Osteocyte (in vitro differentiated cells): ENCODE measurements at regions not wholly inside any gene's neighbourhood (a gene's known extent, or its start where the extent isn't known, plus 50 kb on each side); places are given as distances from the start of the nearest gene placed in this dataset.

Source experiments
- DNase-seq: peaks from one replicate; pipeline ENCODE4 v3.0.0; 2021; ENCODE audit warnings: mixed read lengths; ENCODE audit not compliant: unreplicated experiment; ENCODE audit errors: extremely low spot score
- H3K27ac Mint-ChIP-seq: one replicate; pipeline ENCODE4 v1.8.0; 2021; ENCODE audit warnings: mild to moderate bottlenecking, mixed read lengths; ENCODE audit not compliant: unreplicated experiment
- H3K27me3 Mint-ChIP-seq: one replicate; pipeline ENCODE4 v1.8.0; 2021; ENCODE audit warnings: mixed read lengths; ENCODE audit not compliant: unreplicated experiment
- H3K36me3 Mint-ChIP-seq: one replicate; pipeline ENCODE4 v1.8.0; 2021; ENCODE audit warnings: mixed read lengths; ENCODE audit not compliant: unreplicated experiment
- H3K4me1 Mint-ChIP-seq: one replicate; pipeline ENCODE4 v1.8.0; 2021; ENCODE audit warnings: mixed read lengths; ENCODE audit not compliant: unreplicated experiment
- H3K4me3 Mint-ChIP-seq: one replicate; pipeline ENCODE4 v1.8.0; 2021; ENCODE audit warnings: mild to moderate bottlenecking, moderate library complexity, mixed read lengths; ENCODE audit not compliant: unreplicated experiment
- H3K9me3 Mint-ChIP-seq: one replicate; pipeline ENCODE4 v1.8.0; 2021; ENCODE audit warnings: mixed read lengths; ENCODE audit not compliant: unreplicated experiment
- TF ChIP-seq, protein P1 (sequence below): fragments of 200-600 bp; sonication (generic); IDR thresholded peaks from 2 replicates; pipeline ENCODE4 v1.5.0; 2021; ENCODE audit warnings: antibody characterized with exemption, mild to moderate bottlenecking, moderate library complexity

DNA sequence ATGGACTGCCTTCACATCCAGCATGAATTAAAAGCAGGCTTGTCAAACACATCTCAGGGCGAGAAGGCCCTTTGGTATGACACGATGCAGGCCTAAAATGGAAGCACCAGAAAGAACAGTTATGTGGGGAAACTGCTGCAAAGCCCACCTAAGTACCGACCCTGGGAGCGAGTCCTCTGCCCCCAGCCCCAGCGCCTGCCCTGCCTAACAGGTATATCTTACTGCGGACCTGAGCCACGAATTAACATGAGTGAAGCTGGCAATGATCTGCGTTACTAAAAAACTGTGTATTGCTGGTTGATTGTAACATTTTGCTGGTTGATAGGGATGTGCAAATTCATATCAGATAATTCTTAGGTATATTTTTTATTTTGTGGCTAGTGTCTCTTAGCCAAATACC lies 441.5 kb downstream of the ZNF516 start:
- TF ChIP-seq, protein P1, sequence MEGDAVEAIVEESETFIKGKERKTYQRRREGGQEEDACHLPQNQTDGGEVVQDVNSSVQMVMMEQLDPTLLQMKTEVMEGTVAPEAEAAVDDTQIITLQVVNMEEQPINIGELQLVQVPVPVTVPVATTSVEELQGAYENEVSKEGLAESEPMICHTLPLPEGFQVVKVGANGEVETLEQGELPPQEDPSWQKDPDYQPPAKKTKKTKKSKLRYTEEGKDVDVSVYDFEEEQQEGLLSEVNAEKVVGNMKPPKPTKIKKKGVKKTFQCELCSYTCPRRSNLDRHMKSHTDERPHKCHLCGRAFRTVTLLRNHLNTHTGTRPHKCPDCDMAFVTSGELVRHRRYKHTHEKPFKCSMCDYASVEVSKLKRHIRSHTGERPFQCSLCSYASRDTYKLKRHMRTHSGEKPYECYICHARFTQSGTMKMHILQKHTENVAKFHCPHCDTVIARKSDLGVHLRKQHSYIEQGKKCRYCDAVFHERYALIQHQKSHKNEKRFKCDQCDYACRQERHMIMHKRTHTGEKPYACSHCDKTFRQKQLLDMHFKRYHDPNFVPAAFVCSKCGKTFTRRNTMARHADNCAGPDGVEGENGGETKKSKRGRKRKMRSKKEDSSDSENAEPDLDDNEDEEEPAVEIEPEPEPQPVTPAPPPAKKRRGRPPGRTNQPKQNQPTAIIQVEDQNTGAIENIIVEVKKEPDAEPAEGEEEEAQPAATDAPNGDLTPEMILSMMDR, result no peak
- DNase-seq, result no peak
- H3K9me3 Mint-ChIP-seq, result peaks cover 19% of the 10 kb centered on the region
- no peaks in the 10 kb centered on the region for H3K36me3 Mint-ChIP-seq
- no peaks in the 10 kb centered on the region for H3K27me3 Mint-ChIP-seq
- H3K27ac Mint-ChIP-seq, result no peak overlapping the region
- no peak overlapping the region for H3K4me3 Mint-ChIP-seq
- H3K4me1 Mint-ChIP-seq, result no peaks in the 10 kb centered on the region

DNA sequence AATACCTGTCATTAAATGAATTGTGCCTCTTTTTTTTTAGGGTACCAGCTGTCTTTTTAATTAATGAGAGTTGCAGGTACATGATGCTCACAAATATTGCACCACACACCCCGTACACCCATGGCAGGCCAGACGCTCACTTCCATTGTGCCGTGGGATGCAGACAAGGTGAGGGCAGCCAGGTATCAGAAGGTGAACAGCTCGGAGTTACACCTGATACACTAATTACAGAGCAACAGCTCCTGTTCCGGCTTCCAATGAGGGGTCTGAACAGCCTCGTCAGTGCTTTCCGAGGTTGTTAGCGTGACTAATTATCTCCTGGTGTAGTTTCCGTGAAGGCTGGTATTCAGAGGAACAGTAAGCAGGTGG lies 442.8 kb downstream of the ZNF516 start:
- TF ChIP-seq, protein P1, result no peak
- Mint-ChIP-seq H3K4me1 (no peaks in the 10 kb centered on the region), H3K27me3 (no peaks in the 10 kb centered on the region), H3K4me3 (no peak overlapping the region), H3K9me3 (peaks cover 19% of the 10 kb centered on the region), H3K36me3 (no peaks in the 10 kb centered on the region), H3K27ac (no peak overlapping the region)
- DNase-seq, result no peak

DNA sequence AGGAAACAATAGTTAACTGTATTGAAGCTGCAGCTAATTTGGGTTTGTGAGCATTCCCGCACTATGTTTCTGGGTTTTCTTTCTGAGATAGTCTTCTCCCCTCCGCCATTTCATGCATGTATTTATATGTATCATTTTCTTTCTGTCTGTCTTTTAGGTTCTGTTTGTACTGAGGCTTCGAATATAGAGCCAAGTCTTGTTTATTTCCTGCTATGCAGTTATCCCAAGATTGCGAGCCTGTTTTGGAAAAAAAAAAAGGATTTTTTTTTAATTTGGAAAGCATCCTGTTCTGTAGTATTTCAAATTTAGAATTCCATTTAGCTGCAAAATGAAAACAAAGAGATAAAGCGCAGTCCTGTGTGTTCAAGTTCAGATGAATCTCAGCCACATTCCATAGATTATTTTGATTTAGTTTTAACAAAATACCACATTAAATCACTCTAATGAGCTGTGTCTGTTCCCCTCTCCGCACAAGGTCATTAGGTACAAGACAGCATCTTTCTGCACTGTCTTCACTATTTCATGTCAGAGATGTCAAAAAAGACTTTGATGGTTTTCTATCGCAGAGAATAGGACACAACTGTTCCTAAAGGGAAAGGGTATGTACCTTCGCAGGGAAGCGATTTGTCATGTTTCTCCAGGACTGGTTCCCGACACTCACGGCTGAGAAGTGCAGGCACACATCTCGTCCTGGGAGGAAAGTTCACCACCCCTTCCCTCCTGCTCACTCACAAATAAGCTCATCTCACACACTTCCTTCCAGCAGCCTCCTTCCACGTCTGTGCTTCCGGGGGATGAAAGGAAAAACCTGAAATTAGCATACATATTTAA lies 443.4 kb downstream of the ZNF516 start:
- H3K27ac Mint-ChIP-seq, result no peak overlapping the region

DNA sequence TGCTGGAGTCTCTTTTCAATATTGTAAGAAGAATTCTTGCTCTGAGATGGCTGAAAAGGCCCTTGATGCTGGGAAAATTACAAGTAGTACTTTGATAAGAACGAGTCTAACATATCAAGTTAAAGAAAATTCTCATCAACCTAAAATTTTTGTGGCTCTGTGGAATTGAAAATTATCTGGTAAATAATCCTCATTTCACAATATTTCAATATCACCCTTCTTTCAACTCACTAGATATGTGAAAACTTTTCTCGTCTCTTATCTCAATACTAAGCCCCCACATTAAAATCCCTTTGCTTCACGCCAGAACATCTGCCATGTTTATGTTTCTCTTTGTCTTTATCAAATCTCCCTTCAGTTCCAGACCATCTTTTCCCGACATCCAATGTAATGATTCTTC lies 448.8 kb downstream of the ZNF516 start:
- H3K9me3 Mint-ChIP-seq, result peaks cover 17% of the 10 kb centered on the region
- TF ChIP-seq, protein P1, result no peak

More for the DNA sequence above, 443.4 kb downstream of the ZNF516 start:
- no peaks in the 10 kb centered on the region for H3K4me1 Mint-ChIP-seq
- TF ChIP-seq, protein P1, result no peak
- DNase-seq, result no peak
- H3K9me3 Mint-ChIP-seq, result peaks cover 19% of the 10 kb centered on the region
- H3K27me3 Mint-ChIP-seq, result no peaks in the 10 kb centered on the region
- H3K36me3 Mint-ChIP-seq, result no peaks in the 10 kb centered on the region
- no peak overlapping the region for H3K4me3 Mint-ChIP-seq

DNA sequence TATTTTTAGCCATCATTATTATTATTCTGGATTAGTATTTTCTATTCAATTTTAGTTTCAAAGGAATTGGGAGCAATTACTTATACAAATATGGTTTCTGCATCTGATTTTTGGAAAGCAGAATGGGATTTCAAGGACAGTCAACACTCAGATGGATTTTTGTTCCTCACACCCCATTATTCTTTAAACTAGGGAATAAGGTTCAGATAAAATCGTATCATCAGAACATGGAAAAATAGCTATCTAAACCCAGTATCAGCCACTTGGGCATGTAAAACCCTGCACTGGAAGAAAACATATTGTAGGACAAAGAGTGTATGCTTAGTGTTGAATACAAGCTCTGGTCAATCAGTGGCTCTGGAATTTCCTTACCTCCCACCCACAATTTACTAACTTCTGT lies 452.5 kb downstream of the ZNF516 start:
- DNase-seq, result no peak
- H3K9me3 Mint-ChIP-seq, result peaks cover 16% of the 10 kb centered on the region
- no peaks in the 10 kb centered on the region for H3K27me3 Mint-ChIP-seq
- H3K36me3 Mint-ChIP-seq, result no peaks in the 10 kb centered on the region
- no peaks in the 10 kb centered on the region for H3K4me1 Mint-ChIP-seq
- TF ChIP-seq, protein P1, result no peak
- no peak overlapping the region for H3K4me3 Mint-ChIP-seq
- no peak overlapping the region for H3K27ac Mint-ChIP-seq

More for the DNA sequence above, 448.8 kb downstream of the ZNF516 start:
- Mint-ChIP-seq H3K4me1 (no peaks in the 10 kb centered on the region), H3K4me3 (no peak overlapping the region), H3K36me3 (no peaks in the 10 kb centered on the region), H3K27ac (no peak overlapping the region), H3K27me3 (no peaks in the 10 kb centered on the region)
- no peak for DNase-seq
